GM23338 (cell line): ENCODE measurements at regions not wholly inside any gene's neighbourhood (a gene's known extent, or its start where the extent isn't known, plus 50 kb on each side); places are given as distances from the start of the nearest gene placed in this dataset.

Source experiments
- ATAC-seq: fragments of 200-7000 bp; cut with Tn5 transposase; 3 replicates; pipeline ENCODE4 v1.9.1; 2020
- DNase-seq: peaks from one replicate; pipeline ENCODE4 v3.0.0-alpha.2; 2015; ENCODE audit warnings: low spot score
- H2AFZ ChIP-seq: fragments of 200-600 bp; sonication (generic); 2 replicates; pipeline ENCODE4 v1.8.0; 2016; ENCODE audit warnings: antibody characterized with exemption, mild to moderate bottlenecking, moderate library complexity
- H3F3A ChIP-seq: fragments of 200-600 bp; sonication (generic); replicated peaks from 2 replicates; pipeline ENCODE4 v1.8.0; 2017; ENCODE audit warnings: antibody characterized with exemption, mixed run types, low read depth
- H3K27ac ChIP-seq: fragments of 200-600 bp; sonication (generic); 2 replicates; pipeline ENCODE4 v1.6.1; 2016; ENCODE audit warnings: low read depth
- H3K27me3 ChIP-seq: fragments of 200-600 bp; sonication (generic); 2 replicates; pipeline ENCODE4 v1.8.0; 2016; ENCODE audit warnings: mild to moderate bottlenecking, mixed run types, moderate library complexity; ENCODE audit not compliant: insufficient read depth
- H3K36me3 ChIP-seq: fragments of 200-600 bp; sonication (generic); 2 replicates; pipeline ENCODE4 v1.8.0; 2016; ENCODE audit warnings: mild to moderate bottlenecking; ENCODE audit not compliant: insufficient read depth
- H3K4me1 ChIP-seq: fragments of 200-600 bp; sonication (generic); 2 replicates; pipeline ENCODE4 v1.8.0; 2016; ENCODE audit warnings: mild to moderate bottlenecking, moderate library complexity; ENCODE audit not compliant: insufficient read depth
- H3K4me2 ChIP-seq: fragments of 200-600 bp; sonication (generic); 2 replicates; pipeline ENCODE4 v1.7.1; 2017; ENCODE audit warnings: mixed run types
- H3K4me3 ChIP-seq: fragments of 200-600 bp; sonication (generic); 2 replicates; pipeline ENCODE4 v1.6.1; 2016; ENCODE audit warnings: mixed run types
- H3K79me2 ChIP-seq: fragments of 200-600 bp; sonication (generic); replicated peaks from 2 replicates; pipeline ENCODE4 v1.8.0; 2017; ENCODE audit warnings: mild to moderate bottlenecking; ENCODE audit not compliant: insufficient read depth
- H3K9me2 ChIP-seq: fragments of 200-600 bp; sonication (generic); 2 replicates; pipeline ENCODE4 v1.8.0; 2017; ENCODE audit not compliant: insufficient read depth
- H4K20me1 ChIP-seq: fragments of 200-600 bp; sonication (generic); replicated peaks from 2 replicates; pipeline ENCODE4 v1.8.0; 2017; ENCODE audit warnings: mild to moderate bottlenecking; ENCODE audit not compliant: insufficient read depth
- H3K27ac Mint-ChIP-seq: 2 replicates; pipeline ENCODE4 v1.8.0; 2020; ENCODE audit warnings: inconsistent platforms, mild to moderate bottlenecking, moderate library complexity, mixed read lengths
- H3K27me3 Mint-ChIP-seq: 3 replicates; pipeline ENCODE4 v1.8.0; 2022; ENCODE audit warnings: low read depth, mild to moderate bottlenecking, moderate library complexity, mixed read lengths, inconsistent platforms; ENCODE audit not compliant: insufficient read depth, poor library complexity
- H3K36me3 Mint-ChIP-seq: 3 replicates; pipeline ENCODE4 v1.8.0; 2021; ENCODE audit warnings: low read depth, mild to moderate bottlenecking, inconsistent platforms, moderate library complexity, mixed read lengths
- H3K4me1 Mint-ChIP-seq: 3 replicates; pipeline ENCODE4 v1.8.0; 2020; ENCODE audit warnings: mild to moderate bottlenecking, inconsistent platforms, mixed read lengths
- H3K4me3 Mint-ChIP-seq: 3 replicates; pipeline ENCODE4 v1.8.0; 2021; ENCODE audit warnings: moderate library complexity, mild to moderate bottlenecking, inconsistent platforms, mixed read lengths
- H3K9me3 Mint-ChIP-seq: 3 replicates; pipeline ENCODE4 v1.8.0; 2020; ENCODE audit warnings: moderate library complexity, mild to moderate bottlenecking, inconsistent platforms, mixed read lengths
- CREB1 ChIP-seq: fragments of 250-450 bp; sonication (Bioruptor Pico); IDR thresholded peaks from 2 replicates; pipeline ENCODE4 v1.5.0; 2020; ENCODE audit warnings: low read depth, mild to moderate bottlenecking, moderate library complexity
- CTCF ChIP-seq, 2 experiments: fragments of 200-600 bp in 1 of 2; sonication (generic) in 1 of 2; conservative IDR thresholded peaks; 2 replicates each; pipeline versions ENCODE4 v1.5.1 to v1.6.1; 2016 to 2017; ENCODE audit warnings: antibody characterized with exemption in 2 of 2, low read depth in 2 of 2, mild to moderate bottlenecking in 2 of 2, moderate library complexity in 1 of 2
- ETS1 ChIP-seq: IDR thresholded peaks from 2 replicates; pipeline ENCODE4 v1.6.1; 2016; ENCODE audit warnings: antibody characterized with exemption
- EZH2 ChIP-seq: fragments of 200-600 bp; sonication (generic); IDR thresholded peaks from one replicate; pipeline ENCODE4 v1.8.0; 2017; ENCODE audit warnings: antibody characterized with exemption, mild to moderate bottlenecking, low read depth; ENCODE audit not compliant: unreplicated experiment
- EZH2phosphoT487 ChIP-seq: fragments of 200-600 bp; sonication (generic); IDR thresholded peaks from one replicate; pipeline ENCODE4 v1.8.1; 2018; ENCODE audit warnings: antibody characterized with exemption; ENCODE audit not compliant: unreplicated experiment
- JUNB ChIP-seq: IDR thresholded peaks from one replicate; pipeline ENCODE4 v1.6.1; 2016; ENCODE audit warnings: antibody characterized with exemption; ENCODE audit not compliant: unreplicated experiment
- NANOG ChIP-seq: IDR thresholded peaks from 2 replicates; pipeline ENCODE4 v1.6.1; 2016; ENCODE audit warnings: antibody characterized with exemption, borderline replicate concordance
- POLR2AphosphoS5 ChIP-seq: IDR thresholded peaks from 2 replicates; pipeline ENCODE4 v1.6.1; 2016; ENCODE audit warnings: antibody characterized with exemption, low read depth
- STAT1 ChIP-seq: IDR thresholded peaks from one replicate; pipeline ENCODE4 v1.6.1; 2016; ENCODE audit warnings: antibody characterized with exemption; ENCODE audit not compliant: unreplicated experiment
- ZNF114 ChIP-seq: fragments of 250-450 bp; sonication (Bioruptor Pico); IDR thresholded peaks from 2 replicates; pipeline ENCODE4 v1.5.0; 2020; ENCODE audit warnings: mild to moderate bottlenecking, moderate library complexity
- ZNF331 ChIP-seq: fragments of 250-450 bp; sonication (Bioruptor Pico); IDR thresholded peaks from 2 replicates; pipeline ENCODE4 v1.5.0; 2020; ENCODE audit warnings: low read depth, mild to moderate bottlenecking, moderate library complexity
- ZNF462 ChIP-seq: fragments of 250-450 bp; sonication (Bioruptor Pico); IDR thresholded peaks from 2 replicates; pipeline ENCODE4 v1.5.0; 2020; ENCODE audit warnings: mild to moderate bottlenecking, moderate library complexity

- TF ChIP-seq CTCF (conservative IDR thresholded peaks at IDR 0.05; ENCODE audit: low read depth in 2 of 2) (no peak), CREB1 (CRISPR knock-in tag) (no peak), STAT1 (no peak), EZH2 (no peak), POLR2AphosphoS5 (no peak), ZNF114 (no peak), ETS1 (no peak), EZH2phosphoT487 (no peak), JUNB (no peak), NANOG (no peak), ZNF331 (CRISPR knock-in tag) (no peak)
Observed at GRCh38 chr13:50644081-50644871, 199.2 kb downstream of the DLEU7 start (continued).

GRCh38 chr13:50645092-50645491 is 198.4 kb downstream of the DLEU7 start:
- Mint-ChIP-seq H3K9me3 (no peaks in the 10 kb centered on the region), H3K27me3 (no peaks in the 10 kb centered on the region)

More at GRCh38 chr13:50645092-50645491, 198.4 kb downstream of the DLEU7 start:
- Histone ChIP-seq H3K79me2 (no peaks in the 10 kb centered on the region), H3K4me2 (no peak overlapping the region), H3K4me1 (no peaks in the 10 kb centered on the region), H3K27ac (no peak overlapping the region), H3K36me3 (no peaks in the 10 kb centered on the region), H3K9me2 (peaks cover 6% of the 10 kb centered on the region; the same call in 1 of the 2 replicates), H2AFZ (no peak overlapping the region), H3F3A (no peaks in the 10 kb centered on the region), H3K4me3 (no peak overlapping the region), H4K20me1 (no peaks in the 10 kb centered on the region), H3K27me3 (no peaks in the 10 kb centered on the region)
- Mint-ChIP-seq H3K4me1 (no peaks in the 10 kb centered on the region), H3K27ac (no peak overlapping the region), H3K36me3 (no peaks in the 10 kb centered on the region), H3K4me3 (no peak overlapping the region)
- ATAC-seq (no peak), DNase-seq (no peak)
- TF ChIP-seq ZNF331 (CRISPR knock-in tag) (no peak), ETS1 (no peak), NANOG (no peak), JUNB (no peak), EZH2 (no peak), ZNF114 (no peak), POLR2AphosphoS5 (no peak), ZNF462 (CRISPR knock-in tag) (no peak)
